A549 (cell line): ENCODE measurements at regions not wholly inside any gene's neighbourhood (a gene's known extent, or its start where the extent isn't known, plus 50 kb on each side); places are given as distances from the start of the nearest gene placed in this dataset.

Source experiments
- ATAC-seq, 2 experiments: fragments of 200-7000 bp in 1 of 2; fragments of >200 bp in 1 of 2; cut with Nextera tagmentation in 1 of 2; cut with Tn5 transposase in 1 of 2; 3 replicates each; pipeline versions ENCODE4 v1.8.0 to v1.9.1; 2018 to 2020; ENCODE audit warnings: mild to moderate bottlenecking in 1 of 2, moderate library complexity in 1 of 2
- CTCF ChIA-PET: fragments of 300-600 bp; sonication (Branson Sonifier 250); formaldehyde crosslinking; extraction: SDS; loops from one replicate; lab custom pipeline; 2021; ENCODE audit warnings: antibody characterized with exemption, inconsistent platforms; lab: Yijun Ruan, JAX
- POLR2A ChIA-PET: fragments of 350-600 bp; formaldehyde crosslinking; extraction: SDS; loops from one replicate; lab custom pipeline; 2021; ENCODE audit warnings: antibody characterized with exemption, inconsistent platforms; lab: Yijun Ruan, JAX
- DNase-seq, 2 experiments: peaks; one replicate each; pipeline versions ENCODE4 v3.0.0 to v3.0.0-alpha.2; 2011 to 2016; ENCODE audit warnings: low read depth in 1 of 2, low spot score in 1 of 2
- FAIRE-seq: peaks from 2 replicates; lab custom pipeline; 2011; peaks lifted over from hg19 to GRCh38; lab: Jason Lieb, UNC
- H3K27ac ChIP-seq, 2 experiments: fragments of >200 bp; sonication (Bioruptor Twin); formaldehyde crosslinking; 3 replicates each; pipeline ENCODE4 v1.5.1; 2016 to 2017
- H3K4me1 ChIP-seq: fragments of >200 bp; sonication (Bioruptor Twin); formaldehyde crosslinking; 3 replicates; pipeline ENCODE4 v1.6.1; 2016
- H3K4me2 ChIP-seq: fragments of >200 bp; sonication (Bioruptor Twin); formaldehyde crosslinking; 3 replicates; pipeline ENCODE4 v1.6.1; 2016
- H3K4me3 ChIP-seq: fragments of >200 bp; sonication (Bioruptor Twin); formaldehyde crosslinking; 3 replicates; pipeline ENCODE4 v1.5.1; 2016
- H3K9me3 ChIP-seq: fragments of >200 bp; sonication (Bioruptor Twin); formaldehyde crosslinking; 3 replicates; pipeline ENCODE4 v1.6.1; 2016
- CEBPB ChIP-seq, 2 experiments: fragments of >200 bp in 1 of 2; sonication (Bioruptor Twin) in 1 of 2; formaldehyde crosslinking in 1 of 2; IDR thresholded peaks; 2 replicates each; pipeline ENCODE4 v1.6.1; 2012 to 2016
- CHD4 ChIP-seq: fragments of 200-600 bp; sonication (generic); IDR thresholded peaks from 2 replicates; pipeline ENCODE4 v1.6.1; 2016; ENCODE audit warnings: antibody characterized with exemption, mild to moderate bottlenecking, borderline replicate concordance
- ESRRA ChIP-seq: fragments of 150-350 bp; IDR thresholded peaks from 2 replicates; pipeline ENCODE4 v1.6.1; 2014; ENCODE audit warnings: mild to moderate bottlenecking, low read length, borderline replicate concordance
- GATA3 ChIP-seq: IDR thresholded peaks from 2 replicates; pipeline ENCODE4 v1.6.1; 2012; ENCODE audit warnings: borderline replicate concordance
- HOXA7 ChIP-seq: fragments of 250-450 bp; sonication (Bioruptor Pico); IDR thresholded peaks from 2 replicates; pipeline ENCODE4 v1.5.0; 2020; ENCODE audit warnings: mild to moderate bottlenecking, moderate library complexity
- HOXB13 ChIP-seq: fragments of 250-450 bp; sonication (Bioruptor Pico); IDR thresholded peaks from 2 replicates; pipeline ENCODE4 v1.5.0; 2020; ENCODE audit warnings: low read depth, mild to moderate bottlenecking, moderate library complexity
- KDM1A ChIP-seq: fragments of 200-600 bp; sonication (generic); IDR thresholded peaks from 2 replicates; pipeline ENCODE4 v1.6.1; 2016; ENCODE audit warnings: low read depth, mild to moderate bottlenecking
- MAFK ChIP-seq: fragments of 450-650 bp; IDR thresholded peaks from 2 replicates; pipeline ENCODE4 v1.6.1; 2014; ENCODE audit not compliant: partially characterized antibody
- POLR2A ChIP-seq: IDR thresholded peaks from 2 replicates; pipeline ENCODE4 v1.6.1; 2012; ENCODE audit warnings: mild to moderate bottlenecking, low read length
- RARB ChIP-seq: fragments of 250-450 bp; sonication (Bioruptor Pico); IDR thresholded peaks from 2 replicates; pipeline ENCODE4 v1.8.0; 2021; ENCODE audit warnings: mild to moderate bottlenecking, moderate library complexity
- RNF2 ChIP-seq: fragments of 200-600 bp; sonication (generic); IDR thresholded peaks from 2 replicates; pipeline ENCODE4 v1.6.1; 2016; ENCODE audit warnings: low read depth, mild to moderate bottlenecking, antibody characterized with exemption, moderate library complexity, borderline replicate concordance
- SMC3 ChIP-seq: fragments of >200 bp; sonication (Bioruptor Twin); formaldehyde crosslinking; IDR thresholded peaks from 3 replicates; pipeline ENCODE4 v1.6.1; 2018; ENCODE audit warnings: inconsistent platforms
- SREBF2 ChIP-seq: fragments of 450-650 bp; IDR thresholded peaks from 2 replicates; pipeline ENCODE4 v1.6.1; 2014; ENCODE audit warnings: mild to moderate bottlenecking, moderate library complexity
- TP53 ChIP-seq: fragments of 250-450 bp; sonication (Bioruptor Pico); IDR thresholded peaks from 2 replicates; pipeline ENCODE4 v1.5.0; 2021; ENCODE audit warnings: mild to moderate bottlenecking, moderate library complexity
- ZFP36 ChIP-seq: fragments of 450-650 bp; IDR thresholded peaks from 2 replicates; pipeline ENCODE4 v1.6.1; 2014; ENCODE audit warnings: borderline replicate concordance; ENCODE audit not compliant: partially characterized antibody
- ZSCAN20 ChIP-seq: fragments of 250-450 bp; sonication (Bioruptor Pico); IDR thresholded peaks from 2 replicates; pipeline ENCODE4 v1.8.0; 2022; ENCODE audit warnings: mild to moderate bottlenecking, moderate library complexity
- WGBS: methylation state at CpG from one replicate; pipeline ENCODE4 v1.1.6; 2017; ENCODE audit errors: missing lambda C conversion rate; 5-methylcytosine and 5-hydroxymethylcytosine counted together
- TF ChIP-seq, protein P1 (sequence below): IDR thresholded peaks from 2 replicates; pipeline ENCODE4 v1.6.1; 2012; ENCODE audit warnings: low read depth, borderline replicate concordance
- TF ChIP-seq, protein P2 (sequence below): fragments of 250-450 bp; sonication (Bioruptor Pico); IDR thresholded peaks from 2 replicates; pipeline ENCODE4 v1.5.0; 2021; ENCODE audit warnings: mild to moderate bottlenecking, moderate library complexity, borderline replicate concordance
- TF ChIP-seq, protein P3 (sequence below): fragments of 150-350 bp; IDR thresholded peaks from 2 replicates; pipeline ENCODE4 v1.6.1; 2014; ENCODE audit warnings: low read depth, mild to moderate bottlenecking, low read length
- TF ChIP-seq, protein P4 (sequence below): fragments of >200 bp; sonication (Bioruptor Twin); formaldehyde crosslinking; IDR thresholded peaks from 3 replicates; pipeline ENCODE4 v1.5.1; 2016
- TF ChIP-seq, protein P5 (sequence below): IDR thresholded peaks from 2 replicates; pipeline ENCODE4 v1.6.1; 2012

DNA sequence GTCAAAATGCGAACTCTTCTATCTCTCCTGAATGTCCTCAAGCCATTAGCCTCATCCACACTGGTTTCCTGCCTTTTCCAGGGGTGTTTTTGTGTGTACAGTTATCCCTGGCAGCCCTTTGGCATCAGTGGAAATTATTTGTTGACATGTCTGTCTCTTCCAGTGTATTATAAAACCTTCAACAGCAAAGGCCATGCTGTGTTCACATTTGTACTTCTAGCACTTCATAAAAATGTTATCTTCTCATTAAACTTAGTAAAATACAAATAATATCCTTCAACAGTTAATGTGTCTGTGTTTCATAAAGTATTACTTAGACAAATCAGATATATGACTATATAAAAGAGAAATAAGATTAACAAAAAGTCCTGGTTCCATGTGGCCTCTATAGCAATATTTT, 359.5 kb upstream of the ARGLU1 start:
- POLR2A ChIA-PET: no interaction called here
- no peaks in the 10 kb centered on the region for H3K4me1 ChIP-seq
- 0% methylated on average over 1 of the region's 1 CpG for WGBS
- no peak for TF ChIP-seq HOXB13 (CRISPR knock-in tag)
- no peak for TF ChIP-seq SMC3
- no peak for TF ChIP-seq TP53
- no peak for TF ChIP-seq CEBPB (IDR thresholded peaks at IDR 0.05)
- TF ChIP-seq ZSCAN20 (CRISPR knock-in tag): no peak
- no peak for TF ChIP-seq SREBF2
- TF ChIP-seq, protein P1, sequence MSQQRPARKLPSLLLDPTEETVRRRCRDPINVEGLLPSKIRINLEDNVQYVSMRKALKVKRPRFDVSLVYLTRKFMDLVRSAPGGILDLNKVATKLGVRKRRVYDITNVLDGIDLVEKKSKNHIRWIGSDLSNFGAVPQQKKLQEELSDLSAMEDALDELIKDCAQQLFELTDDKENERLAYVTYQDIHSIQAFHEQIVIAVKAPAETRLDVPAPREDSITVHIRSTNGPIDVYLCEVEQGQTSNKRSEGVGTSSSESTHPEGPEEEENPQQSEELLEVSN: no peak
- TF ChIP-seq MAFK: no peak
- TF ChIP-seq GATA3: no peak
- TF ChIP-seq RARB: no peak
- no peak for TF ChIP-seq ESRRA
- TF ChIP-seq, all 56 proteins: peak for 0
- DNase-seq (no peak), FAIRE-seq (no peak), ATAC-seq (no peak)
- H3K4me3 ChIP-seq: no peak overlapping the region
- H3K27ac ChIP-seq: no peak overlapping the region
- CTCF ChIA-PET: no interaction called here
- H3K4me2 ChIP-seq: no peak overlapping the region
- H3K9me3 ChIP-seq: no peaks in the 10 kb centered on the region

DNA sequence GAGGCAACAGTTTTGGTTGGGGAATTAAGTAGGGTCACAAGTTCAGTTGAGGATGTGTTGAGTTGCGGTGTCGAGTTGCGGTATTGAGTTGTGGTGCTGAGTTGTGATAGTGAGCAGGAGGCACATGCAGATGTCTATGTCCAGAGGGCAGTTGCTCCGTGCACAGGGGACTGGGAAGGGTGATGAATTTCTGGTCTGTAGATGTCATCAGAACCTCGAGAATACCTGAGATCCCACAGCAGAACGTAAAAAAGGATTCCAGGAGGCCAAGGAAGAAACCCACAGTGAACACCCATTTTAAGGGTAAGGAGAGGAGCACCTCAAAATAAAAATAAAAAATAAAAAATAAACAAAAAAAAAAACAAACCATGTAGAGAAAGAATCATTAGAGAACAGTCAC, 354.4 kb upstream of the ARGLU1 start:
- 41% methylated on average over 6 of the region's 6 CpGs for WGBS
- no peak overlapping the region for H3K27ac ChIP-seq
- TF ChIP-seq CHD4: no peak
- no peak for TF ChIP-seq CEBPB (IDR thresholded peaks at IDR 0.05)
- no peak for TF ChIP-seq SREBF2
- TF ChIP-seq KDM1A: no peak
- TF ChIP-seq RNF2: no peak
- TF ChIP-seq ZSCAN20 (CRISPR knock-in tag): no peak
- TF ChIP-seq, protein P2, sequence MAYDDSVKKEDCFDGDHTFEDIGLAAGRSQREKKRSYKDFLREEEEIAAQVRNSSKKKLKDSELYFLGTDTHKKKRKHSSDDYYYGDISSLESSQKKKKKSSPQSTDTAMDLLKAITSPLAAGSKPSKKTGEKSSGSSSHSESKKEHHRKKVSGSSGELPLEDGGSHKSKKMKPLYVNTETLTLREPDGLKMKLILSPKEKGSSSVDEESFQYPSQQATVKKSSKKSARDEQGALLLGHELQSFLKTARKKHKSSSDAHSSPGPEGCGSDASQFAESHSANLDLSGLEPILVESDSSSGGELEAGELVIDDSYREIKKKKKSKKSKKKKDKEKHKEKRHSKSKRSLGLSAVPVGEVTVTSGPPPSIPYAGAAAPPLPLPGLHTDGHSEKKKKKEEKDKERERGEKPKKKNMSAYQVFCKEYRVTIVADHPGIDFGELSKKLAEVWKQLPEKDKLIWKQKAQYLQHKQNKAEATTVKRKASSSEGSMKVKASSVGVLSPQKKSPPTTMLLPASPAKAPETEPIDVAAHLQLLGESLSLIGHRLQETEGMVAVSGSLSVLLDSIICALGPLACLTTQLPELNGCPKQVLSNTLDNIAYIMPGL (CRISPR knock-in tag): no peak
- no peak for TF ChIP-seq HOXA7 (CRISPR knock-in tag)
- POLR2A ChIA-PET: no interaction called here
- DNase-seq (no peak), ATAC-seq (no peak), FAIRE-seq (no peak)
- no peak overlapping the region for H3K4me3 ChIP-seq
- CTCF ChIA-PET: no interaction called here
- H3K9me3 ChIP-seq: no peaks in the 10 kb centered on the region
- H3K4me2 ChIP-seq: no peak overlapping the region
- no peaks in the 10 kb centered on the region for H3K4me1 ChIP-seq

DNA sequence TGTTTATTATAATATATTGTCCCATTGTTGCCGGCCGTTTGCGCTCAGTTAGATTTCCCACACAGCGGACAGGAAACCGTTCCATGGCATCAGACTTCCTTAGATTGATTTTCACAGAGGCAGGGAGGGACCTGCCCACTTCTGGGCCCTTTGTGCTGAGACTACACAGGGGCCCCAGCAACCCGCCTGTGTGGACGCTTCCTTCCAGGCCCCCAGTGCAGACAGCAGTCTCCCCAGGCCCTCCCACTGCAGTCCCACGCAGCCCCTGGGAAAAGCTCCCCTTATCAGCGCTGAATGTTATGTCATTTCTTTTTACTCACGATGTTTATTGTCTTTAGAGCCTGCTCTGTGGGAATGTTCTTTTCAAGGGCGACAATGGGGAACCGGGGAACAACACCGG, 351.7 kb upstream of the ARGLU1 start:
- Histone ChIP-seq H3K9me3 (no peaks in the 10 kb centered on the region), H3K4me3 (no peak overlapping the region), H3K27ac (no peak overlapping the region), H3K4me1 (no peaks in the 10 kb centered on the region)
- 64% methylated on average over 13 of the region's 13 CpGs for WGBS
- no peak for DNase-seq
- no peak for TF ChIP-seq CHD4
- no peak for TF ChIP-seq ZSCAN20 (CRISPR knock-in tag)
- TF ChIP-seq POLR2A: no peak
- TF ChIP-seq, protein P3, sequence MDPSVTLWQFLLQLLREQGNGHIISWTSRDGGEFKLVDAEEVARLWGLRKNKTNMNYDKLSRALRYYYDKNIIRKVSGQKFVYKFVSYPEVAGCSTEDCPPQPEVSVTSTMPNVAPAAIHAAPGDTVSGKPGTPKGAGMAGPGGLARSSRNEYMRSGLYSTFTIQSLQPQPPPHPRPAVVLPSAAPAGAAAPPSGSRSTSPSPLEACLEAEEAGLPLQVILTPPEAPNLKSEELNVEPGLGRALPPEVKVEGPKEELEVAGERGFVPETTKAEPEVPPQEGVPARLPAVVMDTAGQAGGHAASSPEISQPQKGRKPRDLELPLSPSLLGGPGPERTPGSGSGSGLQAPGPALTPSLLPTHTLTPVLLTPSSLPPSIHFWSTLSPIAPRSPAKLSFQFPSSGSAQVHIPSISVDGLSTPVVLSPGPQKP: no peak
- TF ChIP-seq ZFP36: no peak
- TF ChIP-seq, protein P4, sequence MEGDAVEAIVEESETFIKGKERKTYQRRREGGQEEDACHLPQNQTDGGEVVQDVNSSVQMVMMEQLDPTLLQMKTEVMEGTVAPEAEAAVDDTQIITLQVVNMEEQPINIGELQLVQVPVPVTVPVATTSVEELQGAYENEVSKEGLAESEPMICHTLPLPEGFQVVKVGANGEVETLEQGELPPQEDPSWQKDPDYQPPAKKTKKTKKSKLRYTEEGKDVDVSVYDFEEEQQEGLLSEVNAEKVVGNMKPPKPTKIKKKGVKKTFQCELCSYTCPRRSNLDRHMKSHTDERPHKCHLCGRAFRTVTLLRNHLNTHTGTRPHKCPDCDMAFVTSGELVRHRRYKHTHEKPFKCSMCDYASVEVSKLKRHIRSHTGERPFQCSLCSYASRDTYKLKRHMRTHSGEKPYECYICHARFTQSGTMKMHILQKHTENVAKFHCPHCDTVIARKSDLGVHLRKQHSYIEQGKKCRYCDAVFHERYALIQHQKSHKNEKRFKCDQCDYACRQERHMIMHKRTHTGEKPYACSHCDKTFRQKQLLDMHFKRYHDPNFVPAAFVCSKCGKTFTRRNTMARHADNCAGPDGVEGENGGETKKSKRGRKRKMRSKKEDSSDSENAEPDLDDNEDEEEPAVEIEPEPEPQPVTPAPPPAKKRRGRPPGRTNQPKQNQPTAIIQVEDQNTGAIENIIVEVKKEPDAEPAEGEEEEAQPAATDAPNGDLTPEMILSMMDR: no peak
- TF ChIP-seq, protein P5, sequence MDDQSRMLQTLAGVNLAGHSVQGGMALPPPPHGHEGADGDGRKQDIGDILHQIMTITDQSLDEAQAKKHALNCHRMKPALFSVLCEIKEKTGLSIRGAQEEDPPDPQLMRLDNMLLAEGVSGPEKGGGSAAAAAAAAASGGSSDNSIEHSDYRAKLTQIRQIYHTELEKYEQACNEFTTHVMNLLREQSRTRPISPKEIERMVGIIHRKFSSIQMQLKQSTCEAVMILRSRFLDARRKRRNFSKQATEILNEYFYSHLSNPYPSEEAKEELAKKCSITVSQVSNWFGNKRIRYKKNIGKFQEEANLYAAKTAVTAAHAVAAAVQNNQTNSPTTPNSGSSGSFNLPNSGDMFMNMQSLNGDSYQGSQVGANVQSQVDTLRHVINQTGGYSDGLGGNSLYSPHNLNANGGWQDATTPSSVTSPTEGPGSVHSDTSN: no peak
- no peak for TF ChIP-seq HOXA7 (CRISPR knock-in tag)
- TF ChIP-seq, all 56 proteins: peak for 0
- ChIA-PET POLR2A (no interaction called here), CTCF (no interaction called here)
- ATAC-seq: no peak
- no peak for FAIRE-seq
- H3K4me2 ChIP-seq: no peak overlapping the region
